OCI-LY7 (cell line): ENCODE measurements at regions not wholly inside any gene's neighbourhood (a gene's known extent, or its start where the extent isn't known, plus 50 kb on each side); places are given as distances from the start of the nearest gene placed in this dataset.

Experiments
- BruUV-seq: library from RNA; stranded (reverse); fragments of 400-500 nt; replicated peaks from 2 replicates; lab custom pipeline; 2021; lab: Mats Ljungman, UMichigan
- CTCF ChIA-PET: fragments of 300-600 bp; sonication (Branson Sonifier 250); formaldehyde crosslinking; loops from one replicate; lab custom pipeline; 2022; ENCODE audit warnings: antibody characterized with exemption; ENCODE audit not compliant: unreplicated experiment; lab: Charles Lee
- POLR2A ChIA-PET: fragments of 300-600 bp; sonication (Branson Sonifier 250); formaldehyde crosslinking; loops from one replicate; lab custom pipeline; 2022; ENCODE audit warnings: antibody characterized with exemption; lab: Charles Lee
- DNase-seq: peaks from one replicate; pipeline ENCODE4 v3.0.0-alpha.2; 2015; ENCODE audit warnings: low spot score
- H2AFZ ChIP-seq: fragments of 200-600 bp; sonication (generic), shearing (Covaris generic); 2 replicates; pipeline ENCODE4 v1.6.1; 2014; ENCODE audit warnings: mild to moderate bottlenecking, antibody characterized with exemption, low read length, moderate library complexity
- H3K27ac ChIP-seq: fragments of 200-600 bp; sonication (generic); 2 replicates; pipeline ENCODE4 v1.5.1; 2014; ENCODE audit warnings: mixed run types, low read depth, mild to moderate bottlenecking, moderate library complexity, low read length, inconsistent platforms; ENCODE audit not compliant: poor library complexity, severe bottlenecking
- H3K36me3 ChIP-seq: fragments of 200-600 bp; sonication (generic); 2 replicates; pipeline ENCODE4 v1.6.1; 2014; ENCODE audit warnings: mild to moderate bottlenecking, antibody characterized with exemption, low read length, moderate library complexity, mixed read lengths; ENCODE audit not compliant: insufficient read depth
- H3K4me1 ChIP-seq: fragments of 200-600 bp; sonication (generic); 2 replicates; pipeline ENCODE4 v1.5.1; 2014; ENCODE audit warnings: mild to moderate bottlenecking, low read length; ENCODE audit not compliant: insufficient read depth, poor library complexity, severe bottlenecking
- H3K4me2 ChIP-seq: fragments of 200-600 bp; sonication (generic); 2 replicates; pipeline ENCODE4 v1.6.1; 2014; ENCODE audit warnings: mild to moderate bottlenecking, low read length
- H3K4me3 ChIP-seq: fragments of 200-600 bp; sonication (generic); 2 replicates; pipeline ENCODE4 v1.5.1; 2014; ENCODE audit warnings: mild to moderate bottlenecking, low read depth, low read length; ENCODE audit not compliant: poor library complexity, severe bottlenecking
- H3K79me2 ChIP-seq: fragments of 200-600 bp; sonication (generic); 2 replicates; pipeline ENCODE4 v1.6.1; 2016; ENCODE audit warnings: low read depth, mild to moderate bottlenecking, low read length, moderate library complexity, mixed read lengths; ENCODE audit not compliant: insufficient read depth
- H3K9me2 ChIP-seq: fragments of 200-600 bp; sonication (generic); 2 replicates; pipeline ENCODE4 v1.6.1; 2016; ENCODE audit warnings: mild to moderate bottlenecking, low read length, mixed read lengths; ENCODE audit not compliant: insufficient read depth
- H3K9me3 ChIP-seq: fragments of 200-600 bp; sonication (generic); 2 replicates; pipeline ENCODE4 v1.6.1; 2014; ENCODE audit warnings: mild to moderate bottlenecking, mixed run types, low read length, mixed read lengths
- H4K20me1 ChIP-seq: fragments of 200-600 bp; sonication (generic); 2 replicates; pipeline ENCODE4 v1.6.1; 2014; ENCODE audit warnings: mild to moderate bottlenecking, antibody characterized with exemption, low read length, moderate library complexity, mixed read lengths; ENCODE audit not compliant: insufficient read depth
- CTCF ChIP-seq: fragments of 200-600 bp; sonication (generic); conservative IDR thresholded peaks from 2 replicates; pipeline ENCODE4 v1.5.1; 2014; ENCODE audit warnings: mild to moderate bottlenecking, antibody characterized with exemption, low read length, moderate library complexity, mixed read lengths
- EZH2phosphoT487 ChIP-seq: fragments of 200-600 bp; sonication (generic); IDR thresholded peaks from 2 replicates; pipeline ENCODE4 v1.6.1; 2018; ENCODE audit warnings: low read depth, borderline replicate concordance, mild to moderate bottlenecking, mixed run types, antibody characterized with exemption, low read length, moderate library complexity, mixed read lengths
- intact Hi-C: fragments of 100-400 bp; cut with micrococcal nuclease; formaldehyde crosslinking; loops from one replicate; pipeline ENCODE4 v1.10.0; 2022; ENCODE audit not compliant: unreplicated experiment

GRCh38 chr16:72389791-72390190, 217.8 kb upstream of the PMFBP1 start:
- H3K9me3 ChIP-seq = no peaks in the 10 kb centered on the region
- TF ChIP-seq EZH2phosphoT487 (no peak), CTCF (no peak)
- no peak overlapping the region for H3K4me2 ChIP-seq
- no peaks in the 10 kb centered on the region for H3K4me1 ChIP-seq
- CTCF ChIA-PET = no interaction called here
- POLR2A ChIA-PET = interaction anchor here (0.6 kb wide), 1 partner anchor 563 kb away, joined by 3 read pairs; no protein-coding TSS in a partner anchor
- H3K27ac ChIP-seq = no peak overlapping the region
- H3K4me3 ChIP-seq = no peak overlapping the region
- BruUV-seq = no TSS peak
- H3K79me2 ChIP-seq = no peaks in the 10 kb centered on the region
- intact Hi-C loops = no loop called here
- H3K36me3 ChIP-seq = 0 out of 2 replicates have a peak, but pooled peaks cover 6% of the 10 kb centered on the region
- no peak for DNase-seq
- no peak overlapping the region for H2AFZ ChIP-seq
- H4K20me1 ChIP-seq = no peaks in the 10 kb centered on the region
- H3K9me2 ChIP-seq = no peaks in the 10 kb centered on the region

- Histone ChIP-seq H3K27ac (no peak overlapping the region), H3K9me3 (no peaks in the 10 kb centered on the region), H3K36me3 (0 out of 2 replicates have a peak, but pooled peaks cover 6% of the 10 kb centered on the region), H3K4me2 (no peak overlapping the region), H2AFZ (no peak overlapping the region), H4K20me1 (no peaks in the 10 kb centered on the region), H3K79me2 (no peaks in the 10 kb centered on the region), H3K4me3 (no peak overlapping the region), H3K9me2 (no peaks in the 10 kb centered on the region), H3K4me1 (no peaks in the 10 kb centered on the region)
- POLR2A ChIA-PET = interaction anchor here (1.0 kb wide), 2 partner anchors 16 to 18 kb away, joined by 3 to 4 read pairs; no protein-coding TSS in a partner anchor
- no peak for TF ChIP-seq CTCF
- no peak for TF ChIP-seq EZH2phosphoT487
- intact Hi-C loops = no loop called here
- no TSS peak for BruUV-seq
- CTCF ChIA-PET = no interaction called here
- no peak for DNase-seq
These were observed 216.1 kb upstream of the PMFBP1 start for GRCh38 chr16:72388007-72388406.

GRCh38 chr16:72384651-72385050, 212.7 kb upstream of the PMFBP1 start:
- TF ChIP-seq CTCF (no peak), EZH2phosphoT487 (no peak)
- H3K4me2 ChIP-seq = no peak overlapping the region
- intact Hi-C loops = no loop called here
- no peak for DNase-seq
- H3K4me1 ChIP-seq = no peaks in the 10 kb centered on the region
- H2AFZ ChIP-seq = no peak overlapping the region
- no peaks in the 10 kb centered on the region for H3K9me2 ChIP-seq
- no TSS peak for BruUV-seq
- no peak overlapping the region for H3K27ac ChIP-seq
- H4K20me1 ChIP-seq = no peaks in the 10 kb centered on the region
- no peak overlapping the region for H3K4me3 ChIP-seq
- ChIA-PET CTCF (no interaction called here), POLR2A (no interaction called here)
- H3K36me3 ChIP-seq = 0 out of 2 replicates have a peak, but pooled peaks cover 6% of the 10 kb centered on the region
- H3K79me2 ChIP-seq = no peaks in the 10 kb centered on the region
- H3K9me3 ChIP-seq = no peaks in the 10 kb centered on the region
